Stimulated activated CD4-positive, alpha-beta T cell treated with anti-CD3 and anti-CD28 coated beads, Interleukin-15, amount 100 ng/mL, for 24 hours (primary cell): ENCODE measurements at regions not wholly inside any gene's neighbourhood (a gene's known extent, or its start where the extent isn't known, plus 50 kb on each side); places are given as distances from the start of the nearest gene placed in this dataset.
"Not testable (repeated sequence)": the region's sequence is repeated elsewhere in the genome, so short reads cannot be mapped to it uniquely, and the experiment has no call there.

Experiments used
- DNase-seq: peaks from one replicate; pipeline ENCODE4 v3.0.0-alpha.2; 2020

GRCh38 chr10:45564303-45564959, 108.1 kb downstream of the ZFAND4 start:
- DNase-seq, result no peak

GRCh38 chr10:45561952-45562351, 110.6 kb downstream of the ZFAND4 start:
- no peak for DNase-seq

GRCh38 chr10:45560262-45560661, 112.3 kb downstream of the ZFAND4 start:
- DNase-seq, result no peak

- no peak for DNase-seq
Observed at GRCh38 chr10:45558425-45558824, 114.1 kb downstream of the ZFAND4 start.

GRCh38 chr10:45557275-45557905, 115.2 kb downstream of the ZFAND4 start:
- peak; percentile 20 for DNase-seq

- DNase-seq, result no peak
Observed at GRCh38 chr10:45555795-45556194, 116.8 kb downstream of the ZFAND4 start.

- DNase-seq, result not testable (repeated sequence)
Observed at GRCh38 chr10:45555332-45555731, 117.2 kb downstream of the ZFAND4 start.

- no peak for DNase-seq
Observed at GRCh38 chr10:45553613-45554012, 119.0 kb downstream of the ZFAND4 start.

GRCh38 chr10:45553155-45553554, 119.4 kb downstream of the ZFAND4 start:
- DNase-seq, result no peak

GRCh38 chr10:45552476-45552875, 120.1 kb downstream of the ZFAND4 start:
- no peak for DNase-seq

- DNase-seq, result no peak
Observed at GRCh38 chr10:45550903-45551786, 121.4 kb downstream of the ZFAND4 start.

GRCh38 chr10:45548068-45548467, 124.5 kb downstream of the ZFAND4 start:
- no peak for DNase-seq

GRCh38 chr10:45547207-45547606, 125.4 kb downstream of the ZFAND4 start:
- no peak for DNase-seq

- DNase-seq, result no peak
Observed at GRCh38 chr10:45545150-45545549, 127.4 kb downstream of the ZFAND4 start.

- no peak for DNase-seq
Observed at GRCh38 chr10:45544191-45544590, 128.4 kb downstream of the ZFAND4 start.

- not testable (repeated sequence) for DNase-seq
Observed at GRCh38 chr10:45541032-45541431, 131.5 kb downstream of the ZFAND4 start.

GRCh38 chr10:45540589-45540988, 132.0 kb downstream of the ZFAND4 start:
- DNase-seq, result not testable (repeated sequence)

GRCh38 chr10:45539569-45539968, 133.0 kb downstream of the ZFAND4 start:
- not testable (repeated sequence) for DNase-seq

- DNase-seq, result no peak
Observed at GRCh38 chr10:45534572-45534971, 138.0 kb downstream of the ZFAND4 start.

- no peak for DNase-seq
Observed at GRCh38 chr10:45532480-45532879, 140.1 kb downstream of the ZFAND4 start.

GRCh38 chr10:45526309-45526905, 146.2 kb downstream of the ZFAND4 start:
- DNase-seq, result no peak

GRCh38 chr10:45520476-45520875, 146.5 kb downstream of the ALOX5 start:
- DNase-seq, result no peak

- no peak for DNase-seq
Observed at GRCh38 chr10:45518741-45519140, 144.7 kb downstream of the ALOX5 start.
